Panc1 (cell line): ENCODE measurements at regions not wholly inside any gene's neighbourhood (a gene's known extent, or its start where the extent isn't known, plus 50 kb on each side); places are given as distances from the start of the nearest gene placed in this dataset.

Source experiments
- ATAC-seq: fragments of 200-7000 bp; cut with Tn5 transposase; 2 replicates; pipeline ENCODE4 v1.9.1; 2020; ENCODE audit warnings: mild to moderate bottlenecking, moderate library complexity
- BruUV-seq: library from RNA; stranded (reverse); fragments of 400-500 nt; replicated peaks from 2 replicates; lab custom pipeline; 2021; lab: Mats Ljungman, UMichigan
- CTCF ChIA-PET: fragments of 300-600 bp; sonication (Branson Sonifier 250); formaldehyde crosslinking; loops from one replicate; lab custom pipeline; 2022; ENCODE audit warnings: antibody characterized with exemption; lab: Charles Lee
- POLR2A ChIA-PET: fragments of 300-600 bp; sonication (Branson Sonifier 250); formaldehyde crosslinking; loops from one replicate; lab custom pipeline; 2022; ENCODE audit warnings: antibody characterized with exemption; lab: Charles Lee
- DNase-seq: peaks from one replicate; pipeline ENCODE4 v3.0.0-alpha.2; 2010; ENCODE audit warnings: low read depth, low spot score
- H3K27ac ChIP-seq: 2 replicates; pipeline ENCODE4 v1.5.1; 2011; ENCODE audit warnings: mild to moderate bottlenecking, low read length, inconsistent platforms
- H3K27me3 ChIP-seq: fragments of 200-500 bp; sonication (Bioruptor generic); 2 replicates; pipeline ENCODE4 v1.6.0; 2014; ENCODE audit warnings: low read length, inconsistent platforms; ENCODE audit not compliant: control insufficient read depth, insufficient read depth
- H3K36me3 ChIP-seq: fragments of 200-500 bp; sonication (Bioruptor generic); 2 replicates; pipeline ENCODE4 v1.5.1; 2014; ENCODE audit warnings: inconsistent platforms, mild to moderate bottlenecking, low read length, moderate library complexity; ENCODE audit not compliant: control insufficient read depth, insufficient read depth
- H3K4me1 ChIP-seq: 2 replicates; pipeline ENCODE4 v1.5.1; 2011; ENCODE audit warnings: inconsistent platforms, mild to moderate bottlenecking, low read length, moderate library complexity; ENCODE audit not compliant: control insufficient read depth, insufficient read depth
- H3K4me3 ChIP-seq, 2 experiments: 2 replicates each; pipeline ENCODE4 v1.5.1; 2011 to 2012; ENCODE audit warnings: low read depth in 2 of 2, low read length in 2 of 2, mild to moderate bottlenecking in 2 of 2, inconsistent platforms in 1 of 2, moderate library complexity in 1 of 2
- H3K9me3 ChIP-seq: fragments of 200-500 bp; sonication (Bioruptor generic); 2 replicates; pipeline ENCODE4 v1.5.1; 2014; ENCODE audit warnings: low read depth, mild to moderate bottlenecking, inconsistent platforms, low read length, moderate library complexity; ENCODE audit not compliant: control insufficient read depth, insufficient read depth
- POLR2AphosphoS5 ChIP-seq: IDR thresholded peaks from 2 replicates; pipeline ENCODE4 v1.6.1; 2012; ENCODE audit warnings: mild to moderate bottlenecking, low read depth, low read length, moderate library complexity
- SIN3A ChIP-seq: IDR thresholded peaks from 2 replicates; pipeline ENCODE4 v1.6.1; 2012; ENCODE audit warnings: low read depth, mild to moderate bottlenecking, low read length, moderate library complexity, borderline replicate concordance; ENCODE audit not compliant: insufficient read depth
- TCF7L2 ChIP-seq: IDR thresholded peaks from 2 replicates; pipeline ENCODE4 v1.6.1; 2011; ENCODE audit warnings: mild to moderate bottlenecking, low read depth, low read length, inconsistent platforms
- in situ Hi-C: cut with HindIII; loops from 2 replicates; pipeline ENCODE4 v1.10.0; 2016; ENCODE audit warnings: low sequenced_read_pairs, low pct_unique_long_range_greater_than_20kb
- intact Hi-C: fragments of 100-400 bp; cut with micrococcal nuclease; formaldehyde crosslinking; loops from one replicate; pipeline ENCODE4 v1.10.0; 2022; ENCODE audit not compliant: unreplicated experiment
- TF ChIP-seq, protein P1 (sequence below): fragments of 450-650 bp; IDR thresholded peaks from 2 replicates; pipeline ENCODE4 v1.5.1; 2017; ENCODE audit warnings: mild to moderate bottlenecking
- TF ChIP-seq, protein P2 (sequence below), 2 experiments: IDR thresholded peaks; 2 replicates each; pipeline ENCODE4 v1.6.1; 2011 to 2012; ENCODE audit warnings: low read depth in 2 of 2, control low read depth in 1 of 2, low read length in 1 of 2, mild to moderate bottlenecking in 1 of 2, moderate library complexity in 1 of 2; ENCODE audit not compliant: insufficient read depth in 1 of 2

GRCh38 chr7:106978425-106979420 lies 65.8 kb upstream of the PRKAR2B start:
- DNase-seq (no peak), ATAC-seq (no peak)
- POLR2A ChIA-PET = no interaction called here
- CTCF ChIA-PET = no interaction called here
- Histone ChIP-seq H3K27me3 (no peaks in the 10 kb centered on the region), H3K4me3 (no peak overlapping the region), H3K9me3 (no peaks in the 10 kb centered on the region), H3K36me3 (no peaks in the 10 kb centered on the region), H3K4me1 (no peaks in the 10 kb centered on the region), H3K27ac (no peak overlapping the region)
- no TSS peak for BruUV-seq
- TF ChIP-seq, protein P1, sequence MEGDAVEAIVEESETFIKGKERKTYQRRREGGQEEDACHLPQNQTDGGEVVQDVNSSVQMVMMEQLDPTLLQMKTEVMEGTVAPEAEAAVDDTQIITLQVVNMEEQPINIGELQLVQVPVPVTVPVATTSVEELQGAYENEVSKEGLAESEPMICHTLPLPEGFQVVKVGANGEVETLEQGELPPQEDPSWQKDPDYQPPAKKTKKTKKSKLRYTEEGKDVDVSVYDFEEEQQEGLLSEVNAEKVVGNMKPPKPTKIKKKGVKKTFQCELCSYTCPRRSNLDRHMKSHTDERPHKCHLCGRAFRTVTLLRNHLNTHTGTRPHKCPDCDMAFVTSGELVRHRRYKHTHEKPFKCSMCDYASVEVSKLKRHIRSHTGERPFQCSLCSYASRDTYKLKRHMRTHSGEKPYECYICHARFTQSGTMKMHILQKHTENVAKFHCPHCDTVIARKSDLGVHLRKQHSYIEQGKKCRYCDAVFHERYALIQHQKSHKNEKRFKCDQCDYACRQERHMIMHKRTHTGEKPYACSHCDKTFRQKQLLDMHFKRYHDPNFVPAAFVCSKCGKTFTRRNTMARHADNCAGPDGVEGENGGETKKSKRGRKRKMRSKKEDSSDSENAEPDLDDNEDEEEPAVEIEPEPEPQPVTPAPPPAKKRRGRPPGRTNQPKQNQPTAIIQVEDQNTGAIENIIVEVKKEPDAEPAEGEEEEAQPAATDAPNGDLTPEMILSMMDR = peak; percentile 20
- TF ChIP-seq POLR2AphosphoS5 (no peak), TCF7L2 (no peak)
- TF ChIP-seq, protein P2, sequence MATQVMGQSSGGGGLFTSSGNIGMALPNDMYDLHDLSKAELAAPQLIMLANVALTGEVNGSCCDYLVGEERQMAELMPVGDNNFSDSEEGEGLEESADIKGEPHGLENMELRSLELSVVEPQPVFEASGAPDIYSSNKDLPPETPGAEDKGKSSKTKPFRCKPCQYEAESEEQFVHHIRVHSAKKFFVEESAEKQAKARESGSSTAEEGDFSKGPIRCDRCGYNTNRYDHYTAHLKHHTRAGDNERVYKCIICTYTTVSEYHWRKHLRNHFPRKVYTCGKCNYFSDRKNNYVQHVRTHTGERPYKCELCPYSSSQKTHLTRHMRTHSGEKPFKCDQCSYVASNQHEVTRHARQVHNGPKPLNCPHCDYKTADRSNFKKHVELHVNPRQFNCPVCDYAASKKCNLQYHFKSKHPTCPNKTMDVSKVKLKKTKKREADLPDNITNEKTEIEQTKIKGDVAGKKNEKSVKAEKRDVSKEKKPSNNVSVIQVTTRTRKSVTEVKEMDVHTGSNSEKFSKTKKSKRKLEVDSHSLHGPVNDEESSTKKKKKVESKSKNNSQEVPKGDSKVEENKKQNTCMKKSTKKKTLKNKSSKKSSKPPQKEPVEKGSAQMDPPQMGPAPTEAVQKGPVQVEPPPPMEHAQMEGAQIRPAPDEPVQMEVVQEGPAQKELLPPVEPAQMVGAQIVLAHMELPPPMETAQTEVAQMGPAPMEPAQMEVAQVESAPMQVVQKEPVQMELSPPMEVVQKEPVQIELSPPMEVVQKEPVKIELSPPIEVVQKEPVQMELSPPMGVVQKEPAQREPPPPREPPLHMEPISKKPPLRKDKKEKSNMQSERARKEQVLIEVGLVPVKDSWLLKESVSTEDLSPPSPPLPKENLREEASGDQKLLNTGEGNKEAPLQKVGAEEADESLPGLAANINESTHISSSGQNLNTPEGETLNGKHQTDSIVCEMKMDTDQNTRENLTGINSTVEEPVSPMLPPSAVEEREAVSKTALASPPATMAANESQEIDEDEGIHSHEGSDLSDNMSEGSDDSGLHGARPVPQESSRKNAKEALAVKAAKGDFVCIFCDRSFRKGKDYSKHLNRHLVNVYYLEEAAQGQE (IDR thresholded peaks at IDR 0.05; ENCODE audit: insufficient read depth in 1 of 2, low read depth in 2 of 2, low read length in 1 of 2) = no peak
- intact Hi-C loops (no loop called here), in situ Hi-C loops (no loop called here)

DNA sequence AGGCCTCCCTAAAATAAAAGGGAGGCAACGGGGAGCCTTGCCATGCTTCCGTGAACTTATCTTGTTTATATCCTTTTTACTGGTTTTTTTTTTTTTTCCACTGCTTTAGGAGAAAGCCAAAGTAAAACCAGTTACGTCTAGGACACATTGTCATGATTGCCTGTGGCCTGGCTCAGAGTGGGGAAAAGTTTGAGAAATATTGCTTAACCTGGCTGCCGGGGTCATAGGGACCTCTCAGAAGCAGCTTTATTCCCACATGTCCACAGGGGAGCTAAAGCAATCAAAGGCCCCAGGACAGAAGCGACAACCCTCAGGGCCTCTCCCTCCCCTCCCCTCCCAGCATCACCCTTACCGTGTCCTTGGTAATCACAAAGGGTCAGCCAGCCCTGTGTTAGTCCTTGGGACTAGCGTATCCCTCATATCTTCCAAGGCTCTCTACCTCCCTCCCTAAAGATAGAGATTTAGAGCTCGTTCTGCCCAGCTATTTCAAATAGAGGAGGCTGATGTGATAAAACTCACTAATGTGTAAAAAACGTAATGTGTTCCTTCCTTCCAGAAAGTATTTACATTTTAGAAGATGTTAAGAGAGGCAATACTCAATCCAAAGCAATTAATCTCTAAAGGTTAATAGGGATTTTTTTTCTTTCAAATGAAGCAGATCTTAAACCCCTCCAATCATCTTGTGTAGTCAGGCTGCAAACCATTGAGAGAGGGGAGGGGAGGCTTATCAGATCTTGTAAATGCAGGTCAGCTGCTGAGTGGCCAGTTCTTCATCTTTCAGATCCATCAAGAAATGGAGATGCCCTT lies 64.8 kb upstream of the PRKAR2B start:
- no TSS peak for BruUV-seq
- ATAC-seq (no peak), DNase-seq (no peak)
- TF ChIP-seq, protein P2 (IDR thresholded peaks at IDR 0.05; ENCODE audit: insufficient read depth in 1 of 2, low read depth in 2 of 2, low read length in 1 of 2) = no peak
- TF ChIP-seq TCF7L2 (no peak), SIN3A (no peak), POLR2AphosphoS5 (no peak)
- TF ChIP-seq, protein P1 = no peak
- no peaks in the 10 kb centered on the region for H3K27me3 ChIP-seq
- no peaks in the 10 kb centered on the region for H3K36me3 ChIP-seq
- no peaks in the 10 kb centered on the region for H3K4me1 ChIP-seq
- in situ Hi-C loops (no loop called here), intact Hi-C loops (no loop called here)
- H3K27ac ChIP-seq = no peak overlapping the region
- ChIA-PET POLR2A (interaction anchor here (0.6 kb wide), 1 partner anchor 437 kb away, joined by 8 read pairs; no protein-coding TSS in a partner anchor), CTCF (no interaction called here)
- no peaks in the 10 kb centered on the region for H3K9me3 ChIP-seq
- H3K4me3 ChIP-seq = no peak overlapping the region
